ENCODE measurements at regions not wholly inside any gene's neighbourhood (a gene's known extent, or its start where the extent isn't known, plus 50 kb on each side); places are given as distances from the start of the nearest gene placed in this dataset.
"Not testable (repeated sequence)": the region's sequence is repeated elsewhere in the genome, so short reads cannot be mapped to it uniquely, and the experiment has no call there.

DNA sequence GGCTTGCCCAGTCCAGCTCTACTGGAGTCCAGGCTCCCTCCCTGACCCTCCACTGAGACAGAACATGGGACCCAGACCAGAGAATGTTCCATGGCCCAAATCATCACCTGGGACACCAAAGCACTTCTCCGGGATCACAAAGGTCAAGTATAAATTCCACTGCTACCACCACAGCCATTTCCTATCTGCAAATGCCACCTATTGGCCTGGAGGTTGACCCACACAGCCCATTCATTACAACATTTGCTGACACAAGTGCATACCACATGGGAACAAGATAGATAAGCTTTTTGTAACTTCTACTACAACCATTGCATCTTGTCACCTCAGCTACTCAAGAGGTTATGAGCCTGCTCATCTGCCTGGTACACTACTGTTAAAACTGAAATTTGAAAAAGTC, 126.8 kb upstream of the NECTIN3 start:
- WGBS (ENCODE audit: insufficient coverage) = 84% methylated on average over 1 of the region's 1 CpG
- peaks cover 22% of the 10 kb centered on the region for H3K9me3 ChIP-seq (ENCODE audit: control insufficient read depth, insufficient read depth, low read length)
- intact Hi-C loops (cut with micrococcal nuclease) = no loop called here
- no peaks in the 10 kb centered on the region for H3K27me3 Mint-ChIP-seq (ENCODE audit: low read depth in 2 of 2)
- H3K27ac ChIP-seq (ENCODE audit: low read length) = no peak overlapping the region
- no peak for DNase-seq
- H3K27me3 ChIP-seq (ENCODE audit: control insufficient read depth, insufficient read depth, low read length) = no peaks in the 10 kb centered on the region
- ATAC-seq = no peak
- no peaks in the 10 kb centered on the region for H3K4me1 ChIP-seq (ENCODE audit: control insufficient read depth, insufficient read depth, low read length)
- H3K4me1 Mint-ChIP-seq = no peaks in the 10 kb centered on the region
- TF ChIP-seq, protein P1, sequence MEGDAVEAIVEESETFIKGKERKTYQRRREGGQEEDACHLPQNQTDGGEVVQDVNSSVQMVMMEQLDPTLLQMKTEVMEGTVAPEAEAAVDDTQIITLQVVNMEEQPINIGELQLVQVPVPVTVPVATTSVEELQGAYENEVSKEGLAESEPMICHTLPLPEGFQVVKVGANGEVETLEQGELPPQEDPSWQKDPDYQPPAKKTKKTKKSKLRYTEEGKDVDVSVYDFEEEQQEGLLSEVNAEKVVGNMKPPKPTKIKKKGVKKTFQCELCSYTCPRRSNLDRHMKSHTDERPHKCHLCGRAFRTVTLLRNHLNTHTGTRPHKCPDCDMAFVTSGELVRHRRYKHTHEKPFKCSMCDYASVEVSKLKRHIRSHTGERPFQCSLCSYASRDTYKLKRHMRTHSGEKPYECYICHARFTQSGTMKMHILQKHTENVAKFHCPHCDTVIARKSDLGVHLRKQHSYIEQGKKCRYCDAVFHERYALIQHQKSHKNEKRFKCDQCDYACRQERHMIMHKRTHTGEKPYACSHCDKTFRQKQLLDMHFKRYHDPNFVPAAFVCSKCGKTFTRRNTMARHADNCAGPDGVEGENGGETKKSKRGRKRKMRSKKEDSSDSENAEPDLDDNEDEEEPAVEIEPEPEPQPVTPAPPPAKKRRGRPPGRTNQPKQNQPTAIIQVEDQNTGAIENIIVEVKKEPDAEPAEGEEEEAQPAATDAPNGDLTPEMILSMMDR (IDR thresholded peaks at IDR 0.05) = no peak
- no peak overlapping the region for H3K27ac Mint-ChIP-seq
- H3K36me3 Mint-ChIP-seq = peaks cover 17% of the 10 kb centered on the region
- no peak overlapping the region for H3K4me3 Mint-ChIP-seq
- H3K4me3 ChIP-seq (ENCODE audit: low read length) = no peak overlapping the region
- peaks cover 12 to 26% of the 10 kb centered on the region in 2 donors for H3K9me3 Mint-ChIP-seq
- H3K36me3 ChIP-seq (ENCODE audit: control insufficient read depth, insufficient read depth, low read length) = no peaks in the 10 kb centered on the region

DNA sequence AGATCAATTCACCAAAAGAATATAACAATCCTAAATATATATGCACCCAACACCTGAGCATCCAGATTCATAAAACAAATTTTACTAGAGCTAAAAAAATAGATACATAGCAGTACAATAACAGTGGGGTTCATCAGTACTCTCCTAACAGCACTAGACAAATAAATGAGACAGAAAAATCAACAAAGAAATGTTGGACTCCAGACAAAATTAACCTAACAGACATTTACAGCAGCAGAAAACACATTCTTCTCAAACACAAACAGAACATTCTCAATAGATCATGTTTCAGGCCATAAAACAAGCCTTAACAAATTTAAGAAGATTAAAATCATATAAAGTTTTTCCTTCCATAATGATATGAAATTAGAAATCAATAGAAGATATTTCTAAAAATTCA, 124.8 kb upstream of the NECTIN3 start:
- H3K4me1 ChIP-seq (ENCODE audit: control insufficient read depth, insufficient read depth, low read length) = no peaks in the 10 kb centered on the region
- intact Hi-C loops (cut with micrococcal nuclease) = no loop called here
- TF ChIP-seq, protein P1 (IDR thresholded peaks at IDR 0.05) = no peak
- no peaks in the 10 kb centered on the region for H3K36me3 ChIP-seq (ENCODE audit: control insufficient read depth, insufficient read depth, low read length)
- H3K9me3 Mint-ChIP-seq = peaks cover 15 to 31% of the 10 kb centered on the region in 2 donors
- H3K4me1 Mint-ChIP-seq = no peaks in the 10 kb centered on the region
- H3K9me3 ChIP-seq (ENCODE audit: control insufficient read depth, insufficient read depth, low read length) = peaks cover 26% of the 10 kb centered on the region
- H3K27me3 ChIP-seq (ENCODE audit: control insufficient read depth, insufficient read depth, low read length) = no peaks in the 10 kb centered on the region
- H3K4me3 ChIP-seq (ENCODE audit: low read length) = no peak overlapping the region
- H3K27ac Mint-ChIP-seq = no peak overlapping the region
- H3K27ac ChIP-seq (ENCODE audit: low read length) = no peak overlapping the region
- DNase-seq = no peak
- no peak overlapping the region for H3K4me3 Mint-ChIP-seq
- peaks cover 17% of the 10 kb centered on the region for H3K36me3 Mint-ChIP-seq
- H3K27me3 Mint-ChIP-seq (ENCODE audit: low read depth in 2 of 2) = no peaks in the 10 kb centered on the region
- ATAC-seq = no peak

DNA sequence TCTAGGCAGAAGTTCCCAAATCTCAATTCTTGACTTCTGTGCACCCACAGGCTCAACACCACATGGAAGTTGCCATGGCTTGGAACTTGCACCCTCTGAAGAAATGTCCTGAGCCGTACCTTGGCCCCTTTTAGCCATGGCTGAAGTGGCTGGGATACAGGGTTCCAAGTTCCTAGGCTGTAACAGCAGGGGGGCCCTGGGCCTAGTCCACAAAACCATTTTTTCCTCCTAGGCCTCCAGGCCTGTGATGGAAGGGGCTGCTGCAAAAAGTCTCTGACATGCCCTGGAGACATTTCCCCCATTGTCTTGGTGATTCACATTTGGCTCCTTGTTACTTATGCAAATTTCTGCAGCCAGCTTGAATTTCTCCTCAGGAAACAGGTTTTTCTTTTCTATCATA, 122.4 kb upstream of the NECTIN3 start:
- DNase-seq; H3K4me3 Mint-ChIP-seq; H3K27ac ChIP-seq (ENCODE audit: low read length); H3K4me1 ChIP-seq (ENCODE audit: control insufficient read depth, insufficient read depth, low read length); intact Hi-C loops (cut with micrococcal nuclease); H3K36me3 ChIP-seq (ENCODE audit: control insufficient read depth, insufficient read depth, low read length); H3K4me3 ChIP-seq (ENCODE audit: low read length); H3K27me3 Mint-ChIP-seq (ENCODE audit: low read depth in 2 of 2); ATAC-seq; H3K4me1 Mint-ChIP-seq; H3K27me3 ChIP-seq (ENCODE audit: control insufficient read depth, insufficient read depth, low read length); H3K27ac Mint-ChIP-seq: not testable (repeated sequence)
- Mint-ChIP-seq H3K36me3 (peaks cover 17% of the 10 kb centered on the region), H3K9me3 (peaks cover 14 to 30% of the 10 kb centered on the region in 2 donors)
- peaks cover 17% of the 10 kb centered on the region for H3K9me3 ChIP-seq (ENCODE audit: control insufficient read depth, insufficient read depth, low read length)
- 67% methylated on average over 1 of the region's 1 CpG for WGBS (ENCODE audit: insufficient coverage)

DNA sequence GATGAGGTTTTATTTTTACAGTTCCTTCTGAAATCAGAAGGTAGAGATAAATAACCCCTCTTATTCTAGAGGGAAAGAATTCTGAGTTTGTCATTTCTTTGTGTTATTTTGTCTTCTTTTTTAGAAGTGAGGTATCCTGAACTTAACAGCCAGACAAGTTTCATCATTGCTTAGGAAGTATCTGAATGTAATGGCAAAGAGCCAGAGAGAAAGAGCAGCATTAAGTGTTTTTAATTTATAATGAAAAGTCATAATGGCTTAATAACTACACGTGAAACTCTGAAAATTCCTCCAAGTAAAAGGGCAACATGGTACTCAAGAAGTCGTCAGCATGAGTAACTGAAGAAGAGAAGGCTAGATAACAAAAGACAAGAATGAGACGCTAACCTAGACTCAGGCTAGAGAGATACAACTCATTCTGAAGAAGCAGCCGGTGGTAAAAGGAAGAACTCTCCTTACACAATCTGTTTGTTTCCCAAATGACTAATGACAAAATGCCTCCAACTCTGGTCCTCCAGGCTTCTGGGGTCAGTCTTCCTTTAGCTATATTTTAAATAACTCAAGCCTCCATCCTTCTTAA, 116.2 kb upstream of the NECTIN3 start:
- H3K4me1 Mint-ChIP-seq = no peaks in the 10 kb centered on the region
- no peak for ATAC-seq

More for the DNA sequence above, 116.2 kb upstream of the NECTIN3 start:
- H3K9me3 ChIP-seq (ENCODE audit: control insufficient read depth, insufficient read depth, low read length) = peaks cover 3% of the 10 kb centered on the region
- H3K36me3 ChIP-seq (ENCODE audit: control insufficient read depth, insufficient read depth, low read length) = no peaks in the 10 kb centered on the region
- no peaks in the 10 kb centered on the region for H3K27me3 ChIP-seq (ENCODE audit: control insufficient read depth, insufficient read depth, low read length)
- TF ChIP-seq, protein P1 (IDR thresholded peaks at IDR 0.05) = no peak
- Mint-ChIP-seq H3K4me3 (no peak overlapping the region), H3K27ac (no peak overlapping the region), H3K9me3 (peaks cover 2 to 3% of the 10 kb centered on the region in 2 donors), H3K36me3 (no peaks in the 10 kb centered on the region), H3K27me3 (ENCODE audit: low read depth in 2 of 2) (no peaks in the 10 kb centered on the region)
- no peak for DNase-seq
- WGBS (ENCODE audit: insufficient coverage) = 89% methylated on average over 4 of the region's 4 CpGs
- intact Hi-C loops (cut with micrococcal nuclease) = no loop called here
- H3K4me3 ChIP-seq (ENCODE audit: low read length) = no peak overlapping the region
- H3K4me1 ChIP-seq (ENCODE audit: control insufficient read depth, insufficient read depth, low read length) = no peaks in the 10 kb centered on the region
- no peak overlapping the region for H3K27ac ChIP-seq (ENCODE audit: low read length)
